GM12878 (cell line): ENCODE measurements at regions not wholly inside any gene's neighbourhood (a gene's known extent, or its start where the extent isn't known, plus 50 kb on each side); places are given as distances from the start of the nearest gene placed in this dataset.

ENCODE experiments used
- TF ChIP-seq, protein P1 (sequence below): fragments of 450-650 bp; IDR thresholded peaks from 2 replicates; pipeline ENCODE4 v1.6.1; 2016; ENCODE audit warnings: mild to moderate bottlenecking, moderate library complexity, borderline replicate concordance
- TF ChIP-seq, protein P2 (sequence below), 3 experiments: IDR thresholded peaks in 2 of 3; conservative IDR thresholded peaks in 1 of 3; 2 replicates each; pipeline ENCODE4 v1.5.1; 2011; ENCODE audit warnings: low read depth in 3 of 3, low read length in 3 of 3, mild to moderate bottlenecking in 3 of 3, control low read depth in 2 of 3, moderate library complexity in 2 of 3, inconsistent platforms in 1 of 3, mixed read lengths in 1 of 3; ENCODE audit not compliant: control insufficient read depth in 2 of 3, insufficient read depth in 1 of 3; ENCODE audit errors: extremely low read depth in 1 of 3

GRCh38 chr16:17532338-17532995 is 61.7 kb upstream of the XYLT1 start (continued):
- TF ChIP-seq, protein P1, sequence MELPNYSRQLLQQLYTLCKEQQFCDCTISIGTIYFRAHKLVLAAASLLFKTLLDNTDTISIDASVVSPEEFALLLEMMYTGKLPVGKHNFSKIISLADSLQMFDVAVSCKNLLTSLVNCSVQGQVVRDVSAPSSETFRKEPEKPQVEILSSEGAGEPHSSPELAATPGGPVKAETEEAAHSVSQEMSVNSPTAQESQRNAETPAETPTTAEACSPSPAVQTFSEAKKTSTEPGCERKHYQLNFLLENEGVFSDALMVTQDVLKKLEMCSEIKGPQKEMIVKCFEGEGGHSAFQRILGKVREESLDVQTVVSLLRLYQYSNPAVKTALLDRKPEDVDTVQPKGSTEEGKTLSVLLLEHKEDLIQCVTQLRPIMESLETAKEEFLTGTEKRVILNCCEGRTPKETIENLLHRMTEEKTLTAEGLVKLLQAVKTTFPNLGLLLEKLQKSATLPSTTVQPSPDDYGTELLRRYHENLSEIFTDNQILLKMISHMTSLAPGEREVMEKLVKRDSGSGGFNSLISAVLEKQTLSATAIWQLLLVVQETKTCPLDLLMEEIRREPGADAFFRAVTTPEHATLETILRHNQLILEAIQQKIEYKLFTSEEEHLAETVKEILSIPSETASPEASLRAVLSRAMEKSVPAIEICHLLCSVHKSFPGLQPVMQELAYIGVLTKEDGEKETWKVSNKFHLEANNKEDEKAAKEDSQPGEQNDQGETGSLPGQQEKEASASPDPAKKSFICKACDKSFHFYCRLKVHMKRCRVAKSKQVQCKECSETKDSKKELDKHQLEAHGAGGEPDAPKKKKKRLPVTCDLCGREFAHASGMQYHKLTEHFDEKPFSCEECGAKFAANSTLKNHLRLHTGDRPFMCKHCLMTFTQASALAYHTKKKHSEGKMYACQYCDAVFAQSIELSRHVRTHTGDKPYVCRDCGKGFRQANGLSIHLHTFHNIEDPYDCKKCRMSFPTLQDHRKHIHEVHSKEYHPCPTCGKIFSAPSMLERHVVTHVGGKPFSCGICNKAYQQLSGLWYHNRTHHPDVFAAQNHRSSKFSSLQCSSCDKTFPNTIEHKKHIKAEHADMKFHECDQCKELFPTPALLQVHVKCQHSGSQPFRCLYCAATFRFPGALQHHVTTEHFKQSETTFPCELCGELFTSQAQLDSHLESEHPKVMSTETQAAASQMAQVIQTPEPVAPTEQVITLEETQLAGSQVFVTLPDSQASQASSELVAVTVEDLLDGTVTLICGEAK = no peak
- TF ChIP-seq, protein P2, sequence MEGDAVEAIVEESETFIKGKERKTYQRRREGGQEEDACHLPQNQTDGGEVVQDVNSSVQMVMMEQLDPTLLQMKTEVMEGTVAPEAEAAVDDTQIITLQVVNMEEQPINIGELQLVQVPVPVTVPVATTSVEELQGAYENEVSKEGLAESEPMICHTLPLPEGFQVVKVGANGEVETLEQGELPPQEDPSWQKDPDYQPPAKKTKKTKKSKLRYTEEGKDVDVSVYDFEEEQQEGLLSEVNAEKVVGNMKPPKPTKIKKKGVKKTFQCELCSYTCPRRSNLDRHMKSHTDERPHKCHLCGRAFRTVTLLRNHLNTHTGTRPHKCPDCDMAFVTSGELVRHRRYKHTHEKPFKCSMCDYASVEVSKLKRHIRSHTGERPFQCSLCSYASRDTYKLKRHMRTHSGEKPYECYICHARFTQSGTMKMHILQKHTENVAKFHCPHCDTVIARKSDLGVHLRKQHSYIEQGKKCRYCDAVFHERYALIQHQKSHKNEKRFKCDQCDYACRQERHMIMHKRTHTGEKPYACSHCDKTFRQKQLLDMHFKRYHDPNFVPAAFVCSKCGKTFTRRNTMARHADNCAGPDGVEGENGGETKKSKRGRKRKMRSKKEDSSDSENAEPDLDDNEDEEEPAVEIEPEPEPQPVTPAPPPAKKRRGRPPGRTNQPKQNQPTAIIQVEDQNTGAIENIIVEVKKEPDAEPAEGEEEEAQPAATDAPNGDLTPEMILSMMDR (IDR thresholded peaks at IDR 0.05 in 2 of 3, conservative IDR thresholded peaks at IDR 0.05 in 1 of 3; ENCODE audit: control insufficient read depth in 2 of 3, extremely low read depth in 1 of 3, insufficient read depth in 1 of 3, low read depth in 3 of 3, low read length in 3 of 3) = no peak
